ENCODE measurements at regions not wholly inside any gene's neighbourhood (a gene's known extent, or its start where the extent isn't known, plus 50 kb on each side); places are given as distances from the start of the nearest gene placed in this dataset.

GRCh38 chr9:73011956-73012355 lies 59.1 kb upstream of the ALDH1A1 start:
- TF ChIP-seq CTCF (IDR thresholded peaks at IDR 0.05) (no peak), EP300 (IDR thresholded peaks at IDR 0.05) (no peak)
